Keratinocyte (primary cell): ENCODE measurements at regions not wholly inside any gene's neighbourhood (a gene's known extent, or its start where the extent isn't known, plus 50 kb on each side); places are given as distances from the start of the nearest gene placed in this dataset.

Source experiments
- DNase-seq: peaks from one replicate; pipeline ENCODE4 v3.0.0-alpha.2; 2011; ENCODE audit warnings: low read depth, missing footprints, low spot score
- FAIRE-seq: peaks from 2 replicates; lab custom pipeline; 2011; peaks lifted over from hg19 to GRCh38; lab: Jason Lieb, UNC
- H2AFZ ChIP-seq: 2 replicates; pipeline ENCODE4 v1.6.0; 2012; ENCODE audit warnings: low read length, control low read depth, inconsistent platforms; ENCODE audit not compliant: control insufficient read depth
- H3K27ac ChIP-seq: 2 replicates; pipeline ENCODE4 v1.5.1; 2011; ENCODE audit warnings: low read length; ENCODE audit not compliant: control insufficient read depth, insufficient read depth
- H3K27me3 ChIP-seq: 3 replicates; pipeline ENCODE4 v1.6.0; 2011; ENCODE audit warnings: low read length; ENCODE audit not compliant: control insufficient read depth, insufficient read depth; ENCODE audit errors: extremely low read depth
- H3K36me3 ChIP-seq, 2 experiments: 2 replicates in 1 of 2; 3 replicates in 1 of 2; pipeline ENCODE4 v1.5.1; 2011; ENCODE audit warnings: low read length in 2 of 2, mild to moderate bottlenecking in 1 of 2; ENCODE audit not compliant: control insufficient read depth in 2 of 2, insufficient read depth in 2 of 2; ENCODE audit errors: extremely low read depth in 1 of 2
- H3K4me1 ChIP-seq: 3 replicates; pipeline ENCODE4 v1.5.1; 2011; ENCODE audit warnings: low read length; ENCODE audit not compliant: control insufficient read depth, insufficient read depth; ENCODE audit errors: extremely low read depth
- H3K4me2 ChIP-seq: 3 replicates; pipeline ENCODE4 v1.6.0; 2011; ENCODE audit warnings: low read depth, low read length; ENCODE audit not compliant: control insufficient read depth, insufficient read depth; ENCODE audit errors: extremely low read depth
- H3K4me3 ChIP-seq, 3 experiments: fragments of 200-600 bp in 1 of 3; sonication (generic) in 1 of 3; 2 replicates in 2 of 3; 3 replicates in 1 of 3; pipeline ENCODE4 v1.5.1; 2011 to 2016; ENCODE audit warnings: low read length in 3 of 3, mild to moderate bottlenecking in 3 of 3, control low read depth in 2 of 3, inconsistent platforms in 1 of 3, low read depth in 1 of 3, mixed read lengths in 1 of 3, mixed run types in 1 of 3, moderate library complexity in 1 of 3; ENCODE audit not compliant: control insufficient read depth in 2 of 3, insufficient read depth in 2 of 3; ENCODE audit errors: extremely low read depth in 1 of 3
- H3K79me2 ChIP-seq: 2 replicates; pipeline ENCODE4 v1.6.0; 2012; ENCODE audit warnings: low read length; ENCODE audit not compliant: control insufficient read depth, insufficient read depth
- H3K9ac ChIP-seq: 3 replicates; pipeline ENCODE4 v1.6.0; 2011; ENCODE audit warnings: low read length; ENCODE audit not compliant: control insufficient read depth, insufficient read depth; ENCODE audit errors: extremely low read depth
- H3K9me1 ChIP-seq: 3 replicates; pipeline ENCODE4 v1.6.0; 2011; ENCODE audit warnings: low read length; ENCODE audit not compliant: control insufficient read depth, insufficient read depth; ENCODE audit errors: extremely low read depth
- H3K9me3 ChIP-seq: 2 replicates; pipeline ENCODE4 v1.5.1; 2012; ENCODE audit warnings: low read depth, low read length; ENCODE audit not compliant: control insufficient read depth
- H4K20me1 ChIP-seq: 3 replicates; pipeline ENCODE4 v1.6.0; 2011; ENCODE audit warnings: low read length; ENCODE audit not compliant: control insufficient read depth, insufficient read depth; ENCODE audit errors: extremely low read depth
- EZH2 ChIP-seq: IDR thresholded peaks from one replicate; pipeline ENCODE4 v1.6.1; 2012; ENCODE audit warnings: inconsistent platforms, mild to moderate bottlenecking, low read length, moderate library complexity
- dilution Hi-C: fragments of 300-500 bp; cut with MboI; formaldehyde crosslinking; loops from one replicate; pipeline ENCODE4 v1.7.0; 2020; ENCODE audit warnings: low sequenced_read_pairs; ENCODE audit not compliant: extremely low pct_ligation_motif_present
- TF ChIP-seq, protein P1 (sequence below), 3 experiments: IDR thresholded peaks in 1 of 3; conservative IDR thresholded peaks in 1 of 3; optimal IDR thresholded peaks in 1 of 3; 2 replicates in 2 of 3; 3 replicates in 1 of 3; pipeline versions ENCODE3 to v1.5.1; 2011; ENCODE audit warnings: low read length in 3 of 3, mild to moderate bottlenecking in 3 of 3, moderate library complexity in 2 of 3, control low read depth in 1 of 3, inconsistent platforms in 1 of 3; ENCODE audit not compliant: insufficient read depth in 2 of 3; ENCODE audit errors: extremely low read depth in 1 of 3

GRCh38 chr14:51451561-51451960, 200.1 kb upstream of the FRMD6 start:
- no peak for FAIRE-seq
- Histone ChIP-seq H3K79me2 (no peaks in the 10 kb centered on the region), H3K27me3 (no peaks in the 10 kb centered on the region), H3K36me3 (no peaks in the 10 kb centered on the region), H3K27ac (no peak overlapping the region), H3K9ac (no peak overlapping the region), H3K9me1 (no peaks in the 10 kb centered on the region), H4K20me1 (no peaks in the 10 kb centered on the region), H3K4me3 (no peak overlapping the region), H3K4me2 (no peak overlapping the region), H3K4me1 (peaks cover 27% of the 10 kb centered on the region), H2AFZ (no peak overlapping the region), H3K9me3 (no peaks in the 10 kb centered on the region)
- no peak for DNase-seq
- dilution Hi-C loops: no loop called here
- TF ChIP-seq EZH2: no peak
- TF ChIP-seq, protein P1, sequence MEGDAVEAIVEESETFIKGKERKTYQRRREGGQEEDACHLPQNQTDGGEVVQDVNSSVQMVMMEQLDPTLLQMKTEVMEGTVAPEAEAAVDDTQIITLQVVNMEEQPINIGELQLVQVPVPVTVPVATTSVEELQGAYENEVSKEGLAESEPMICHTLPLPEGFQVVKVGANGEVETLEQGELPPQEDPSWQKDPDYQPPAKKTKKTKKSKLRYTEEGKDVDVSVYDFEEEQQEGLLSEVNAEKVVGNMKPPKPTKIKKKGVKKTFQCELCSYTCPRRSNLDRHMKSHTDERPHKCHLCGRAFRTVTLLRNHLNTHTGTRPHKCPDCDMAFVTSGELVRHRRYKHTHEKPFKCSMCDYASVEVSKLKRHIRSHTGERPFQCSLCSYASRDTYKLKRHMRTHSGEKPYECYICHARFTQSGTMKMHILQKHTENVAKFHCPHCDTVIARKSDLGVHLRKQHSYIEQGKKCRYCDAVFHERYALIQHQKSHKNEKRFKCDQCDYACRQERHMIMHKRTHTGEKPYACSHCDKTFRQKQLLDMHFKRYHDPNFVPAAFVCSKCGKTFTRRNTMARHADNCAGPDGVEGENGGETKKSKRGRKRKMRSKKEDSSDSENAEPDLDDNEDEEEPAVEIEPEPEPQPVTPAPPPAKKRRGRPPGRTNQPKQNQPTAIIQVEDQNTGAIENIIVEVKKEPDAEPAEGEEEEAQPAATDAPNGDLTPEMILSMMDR (optimal IDR thresholded peaks at IDR 0.05 in 1 of 3, IDR thresholded peaks at IDR 0.05 in 1 of 3, conservative IDR thresholded peaks at IDR 0.05 in 1 of 3; ENCODE audit: extremely low read depth in 1 of 3, insufficient read depth in 2 of 3, low read length in 3 of 3): no peak

GRCh38 chr14:51453869-51454268, 197.8 kb upstream of the FRMD6 start:
- peak overlapping the region; percentile 17 for H3K27ac ChIP-seq
- dilution Hi-C loops: no loop called here
- H2AFZ ChIP-seq: peak overlapping the region; percentile 71
- no peaks in the 10 kb centered on the region for H4K20me1 ChIP-seq
- no peak for DNase-seq
- peak overlapping the region; percentile 37 for H3K4me2 ChIP-seq
- peaks cover 28% of the 10 kb centered on the region for H3K4me1 ChIP-seq
- peak; percentile 76 for FAIRE-seq
- no peaks in the 10 kb centered on the region for H3K27me3 ChIP-seq
- H3K9me3 ChIP-seq: no peaks in the 10 kb centered on the region
- H3K4me3 ChIP-seq: no peak overlapping the region
- no peak for TF ChIP-seq EZH2
- TF ChIP-seq, protein P1 (optimal IDR thresholded peaks at IDR 0.05 in 1 of 3, IDR thresholded peaks at IDR 0.05 in 1 of 3, conservative IDR thresholded peaks at IDR 0.05 in 1 of 3; ENCODE audit: extremely low read depth in 1 of 3, insufficient read depth in 2 of 3, low read length in 3 of 3): no peak
- no peaks in the 10 kb centered on the region for H3K79me2 ChIP-seq
- H3K9ac ChIP-seq: no peak overlapping the region
- no peaks in the 10 kb centered on the region for H3K9me1 ChIP-seq
- H3K36me3 ChIP-seq: no peaks in the 10 kb centered on the region
